ENCODE measurements at regions not wholly inside any gene's neighbourhood (a gene's known extent, or its start where the extent isn't known, plus 50 kb on each side); places are given as distances from the start of the nearest gene placed in this dataset.

DNA sequence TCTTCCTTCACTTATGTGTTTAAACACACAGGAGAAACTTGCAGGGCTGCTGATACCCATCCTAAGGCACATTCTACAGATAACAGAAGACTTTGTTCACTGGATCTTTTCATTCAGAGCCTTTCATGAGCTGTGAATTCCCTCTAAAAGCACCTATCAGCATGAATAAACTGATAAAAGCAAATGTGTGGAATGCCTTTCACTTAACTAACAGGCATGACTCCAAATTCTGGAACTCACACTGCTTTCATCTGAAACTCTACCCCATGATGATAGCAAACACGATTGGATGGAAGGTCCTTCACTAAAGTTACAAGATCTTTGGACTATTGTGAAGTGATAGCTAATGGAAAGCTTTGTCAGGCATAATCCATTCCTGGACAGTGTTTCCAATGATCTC is 457.3 kb downstream of the EFNB2 start:
- TF ChIP-seq, protein P1, sequence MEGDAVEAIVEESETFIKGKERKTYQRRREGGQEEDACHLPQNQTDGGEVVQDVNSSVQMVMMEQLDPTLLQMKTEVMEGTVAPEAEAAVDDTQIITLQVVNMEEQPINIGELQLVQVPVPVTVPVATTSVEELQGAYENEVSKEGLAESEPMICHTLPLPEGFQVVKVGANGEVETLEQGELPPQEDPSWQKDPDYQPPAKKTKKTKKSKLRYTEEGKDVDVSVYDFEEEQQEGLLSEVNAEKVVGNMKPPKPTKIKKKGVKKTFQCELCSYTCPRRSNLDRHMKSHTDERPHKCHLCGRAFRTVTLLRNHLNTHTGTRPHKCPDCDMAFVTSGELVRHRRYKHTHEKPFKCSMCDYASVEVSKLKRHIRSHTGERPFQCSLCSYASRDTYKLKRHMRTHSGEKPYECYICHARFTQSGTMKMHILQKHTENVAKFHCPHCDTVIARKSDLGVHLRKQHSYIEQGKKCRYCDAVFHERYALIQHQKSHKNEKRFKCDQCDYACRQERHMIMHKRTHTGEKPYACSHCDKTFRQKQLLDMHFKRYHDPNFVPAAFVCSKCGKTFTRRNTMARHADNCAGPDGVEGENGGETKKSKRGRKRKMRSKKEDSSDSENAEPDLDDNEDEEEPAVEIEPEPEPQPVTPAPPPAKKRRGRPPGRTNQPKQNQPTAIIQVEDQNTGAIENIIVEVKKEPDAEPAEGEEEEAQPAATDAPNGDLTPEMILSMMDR (conservative IDR thresholded peaks at IDR 0.05 in 1 of 2, IDR thresholded peaks at IDR 0.05 in 1 of 2; ENCODE audit: extremely low read depth in 1 of 2, insufficient read depth in 1 of 2, low read depth in 1 of 2, low read length in 2 of 2): no peak
- no peak for TF ChIP-seq EZH2 (IDR thresholded peaks at IDR 0.05; ENCODE audit: borderline replicate concordance, low read length)

All from mammary epithelial cell (primary cell).